ENCODE measurements at regions not wholly inside any gene's neighbourhood (a gene's known extent, or its start where the extent isn't known, plus 50 kb on each side); places are given as distances from the start of the nearest gene placed in this dataset.

GRCh38 chr15:58311556-58311955 lies 120.2 kb upstream of the LIPC start:
- Histone ChIP-seq H3K27ac (ENCODE audit: low read length) (no peak overlapping the region), H3K27me3 (ENCODE audit: control insufficient read depth, insufficient read depth, low read length) (no peaks in the 10 kb centered on the region), H3K9me3 (ENCODE audit: control insufficient read depth, insufficient read depth, low read length) (no peaks in the 10 kb centered on the region), H3K4me1 (ENCODE audit: control insufficient read depth, insufficient read depth, low read length) (peaks cover 23% of the 10 kb centered on the region), H3K4me3 (ENCODE audit: low read length) (no peak overlapping the region), H3K36me3 (ENCODE audit: control insufficient read depth, insufficient read depth, low read length) (no peaks in the 10 kb centered on the region)
- no peaks in the 10 kb centered on the region for H3K36me3 Mint-ChIP-seq
- 83% methylated on average over 2 of the region's 4 CpGs for WGBS (ENCODE audit: insufficient coverage)
- no peak overlapping the region for H3K27ac Mint-ChIP-seq
- H3K9me3 Mint-ChIP-seq: no peaks in the 10 kb centered on the region
- TF ChIP-seq CTCF (IDR thresholded peaks at IDR 0.05): no peak
- no peaks in the 10 kb centered on the region for H3K27me3 Mint-ChIP-seq (ENCODE audit: low read depth in 2 of 2)
- no peak overlapping the region for H3K4me3 Mint-ChIP-seq
- peaks cover 45 to 61% of the 10 kb centered on the region in 2 donors for H3K4me1 Mint-ChIP-seq
- DNase-seq (no peak), ATAC-seq (no peak)
- intact Hi-C loops (cut with micrococcal nuclease): loop anchor here (5.0 kb wide), 1 partner anchor 301 kb away; no protein-coding TSS in a partner anchor

- no peak overlapping the region for H3K27ac ChIP-seq (ENCODE audit: low read length)
- H3K36me3 ChIP-seq (ENCODE audit: control insufficient read depth, insufficient read depth, low read length): no peaks in the 10 kb centered on the region
- no peak overlapping the region for H3K4me3 ChIP-seq (ENCODE audit: low read length)
- ATAC-seq (no peak), DNase-seq (no peak)
- intact Hi-C loops (cut with micrococcal nuclease): loop anchor here (5.0 kb wide), 1 partner anchor 300 kb away; no protein-coding TSS in a partner anchor
- Mint-ChIP-seq H3K27ac (peak overlapping the region in 1 of 2 donors; percentile 98), H3K4me3 (no peak overlapping the region), H3K9me3 (no peaks in the 10 kb centered on the region), H3K36me3 (no peaks in the 10 kb centered on the region), H3K27me3 (ENCODE audit: low read depth in 2 of 2) (no peaks in the 10 kb centered on the region), H3K4me1 (peaks cover 43 to 56% of the 10 kb centered on the region in 2 donors)
- no peaks in the 10 kb centered on the region for H3K9me3 ChIP-seq (ENCODE audit: control insufficient read depth, insufficient read depth, low read length)
- H3K4me1 ChIP-seq (ENCODE audit: control insufficient read depth, insufficient read depth, low read length): peaks cover 23% of the 10 kb centered on the region
- no peak for TF ChIP-seq CTCF (IDR thresholded peaks at IDR 0.05)
- 100% methylated on average over 2 of the region's 5 CpGs for WGBS (ENCODE audit: insufficient coverage)
- no peaks in the 10 kb centered on the region for H3K27me3 ChIP-seq (ENCODE audit: control insufficient read depth, insufficient read depth, low read length)
Observed at GRCh38 chr15:58312031-58312430, 119.8 kb upstream of the LIPC start.

- Histone ChIP-seq H3K4me3 (ENCODE audit: low read length) (no peak overlapping the region), H3K9me3 (ENCODE audit: control insufficient read depth, insufficient read depth, low read length) (no peaks in the 10 kb centered on the region), H3K27me3 (ENCODE audit: control insufficient read depth, insufficient read depth, low read length) (no peaks in the 10 kb centered on the region), H3K27ac (ENCODE audit: low read length) (peak overlapping the region; percentile 47), H3K36me3 (ENCODE audit: control insufficient read depth, insufficient read depth, low read length) (no peaks in the 10 kb centered on the region), H3K4me1 (ENCODE audit: control insufficient read depth, insufficient read depth, low read length) (peaks cover 23% of the 10 kb centered on the region)
- ATAC-seq (peak; percentile 63 to 79 (median 79)), DNase-seq (peak in 1 of 2 donors; percentile 43)
- H3K4me3 Mint-ChIP-seq: peak overlapping the region; percentile 74
- intact Hi-C loops (cut with micrococcal nuclease): loop anchor here (5.0 kb wide), 1 partner anchor 299 kb away; no protein-coding TSS in a partner anchor
- H3K9me3 Mint-ChIP-seq: no peaks in the 10 kb centered on the region
- 55% methylated on average over 5 of the region's 5 CpGs for WGBS (ENCODE audit: insufficient coverage)
- TF ChIP-seq CTCF (IDR thresholded peaks at IDR 0.05): no peak
- no peaks in the 10 kb centered on the region for H3K36me3 Mint-ChIP-seq
- H3K27me3 Mint-ChIP-seq (ENCODE audit: low read depth in 2 of 2): no peaks in the 10 kb centered on the region
- peaks cover 43 to 50% of the 10 kb centered on the region in 2 donors for H3K4me1 Mint-ChIP-seq
- H3K27ac Mint-ChIP-seq: peak overlapping the region; percentile 93 to 98
Observed at GRCh38 chr15:58313304-58313703, 118.5 kb upstream of the LIPC start.

Measured in natural killer cell (primary cell).